Fibroblast of lung (primary cell): ENCODE measurements at regions not wholly inside any gene's neighbourhood (a gene's known extent, or its start where the extent isn't known, plus 50 kb on each side); places are given as distances from the start of the nearest gene placed in this dataset.

Source experiments
- CTCF ChIP-seq, 2 donors: IDR thresholded peaks in 1 of 2; conservative IDR thresholded peaks in 1 of 2; 1 replicate in 1 of 2; 2 replicates in 1 of 2; pipeline ENCODE4 v1.5.1; 2011 to 2012; ENCODE audit warnings: low read length in 2 of 2, control low read depth in 1 of 2, inconsistent platforms in 1 of 2, low read depth in 1 of 2, mild to moderate bottlenecking in 1 of 2
- EZH2 ChIP-seq: IDR thresholded peaks from 2 replicates; pipeline ENCODE4 v1.5.1; 2012; ENCODE audit warnings: low read length, control low read depth, mild to moderate bottlenecking; ENCODE audit errors: missing control alignments

GRCh38 chr5:74123929-74124328, 497.9 kb downstream of the ARHGEF28 start:
- TF ChIP-seq CTCF (conservative IDR thresholded peaks at IDR 0.05 in 1 of 2, IDR thresholded peaks at IDR 0.05 in 1 of 2; ENCODE audit: low read depth in 1 of 2, low read length in 2 of 2): no peak
- TF ChIP-seq EZH2: no peak
